Dermis blood vessel endothelial cell (primary cell): ENCODE measurements at regions not wholly inside any gene's neighbourhood (a gene's known extent, or its start where the extent isn't known, plus 50 kb on each side); places are given as distances from the start of the nearest gene placed in this dataset.
A peak's percentile ranks its signal among the peaks of the same experiment; 100 is the strongest.
"Not testable (repeated sequence)": the region's sequence is repeated elsewhere in the genome, so short reads cannot be mapped to it uniquely, and the experiment has no call there.

Source experiments
- DNase-seq: peaks from one replicate; pipeline ENCODE4 v3.0.0; 2010

DNA sequence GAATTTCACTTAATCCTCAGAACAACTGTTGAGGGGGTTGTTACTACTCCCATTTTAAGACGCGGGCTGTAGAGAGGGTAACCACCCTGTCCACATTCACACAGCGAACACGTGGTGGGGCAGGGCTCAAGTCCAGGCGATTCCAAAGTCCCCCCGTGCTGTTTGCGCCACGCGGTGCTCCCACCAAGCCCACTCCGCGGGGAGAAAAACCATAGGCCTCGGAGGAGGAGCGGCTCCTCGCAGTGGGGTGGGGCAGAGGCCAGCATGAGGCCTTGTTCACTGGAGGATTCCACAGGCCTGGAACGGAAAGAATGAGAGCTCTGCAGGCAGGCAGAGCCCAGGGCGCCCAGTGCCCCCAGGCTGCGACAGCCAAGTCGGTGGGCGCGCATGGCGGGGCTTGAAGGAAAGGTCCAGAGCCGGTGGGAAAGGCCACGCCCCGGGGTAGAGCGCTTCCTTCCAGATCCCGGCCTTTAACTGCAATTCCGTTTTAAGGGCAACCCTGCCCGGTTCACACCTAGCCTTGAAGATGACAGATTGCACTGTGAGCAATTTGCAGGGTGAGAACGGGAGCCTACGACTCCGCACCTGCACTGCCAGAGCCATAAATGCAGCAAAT lies 161.8 kb upstream of the TBL1XR1 start:
- DNase-seq, result peak; percentile 64

DNA sequence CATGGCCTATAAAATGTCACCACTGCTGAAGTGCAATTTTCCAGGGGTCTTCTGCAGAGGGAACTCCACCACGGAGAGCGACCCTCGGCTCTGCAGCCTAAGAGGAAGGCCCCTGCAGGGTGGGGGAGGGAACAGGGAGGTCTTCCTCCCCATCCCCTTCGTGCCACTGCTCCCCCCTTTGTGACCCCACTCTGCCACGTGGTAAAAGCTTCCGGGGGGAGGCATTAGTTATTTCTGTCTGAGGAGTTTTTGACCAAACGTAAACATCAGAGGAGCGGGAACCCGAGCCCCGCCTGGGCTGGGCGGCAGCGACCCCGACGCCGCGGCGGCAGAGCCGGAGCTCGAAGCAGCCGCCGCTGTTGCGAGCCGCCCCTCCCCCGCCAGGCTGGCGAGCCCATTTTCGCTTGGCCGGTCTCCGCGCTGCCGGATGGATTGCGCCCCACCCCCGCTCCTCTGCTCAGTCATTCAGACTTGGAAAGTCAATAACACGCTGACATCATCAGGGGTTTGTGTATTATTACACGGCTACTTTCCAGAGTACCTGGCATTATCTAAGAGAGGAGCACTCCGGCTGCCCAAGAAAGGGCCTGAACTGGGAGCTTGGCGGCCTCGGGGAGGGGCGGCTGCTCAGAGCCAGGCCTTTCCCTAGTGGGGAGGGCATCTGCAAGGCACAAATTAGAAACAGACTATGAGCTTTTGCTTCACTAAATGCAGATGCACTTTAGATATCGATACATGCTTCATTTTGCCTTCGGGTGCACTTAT lies 162.5 kb upstream of the TBL1XR1 start:
- peak; percentile 99 for DNase-seq

DNA sequence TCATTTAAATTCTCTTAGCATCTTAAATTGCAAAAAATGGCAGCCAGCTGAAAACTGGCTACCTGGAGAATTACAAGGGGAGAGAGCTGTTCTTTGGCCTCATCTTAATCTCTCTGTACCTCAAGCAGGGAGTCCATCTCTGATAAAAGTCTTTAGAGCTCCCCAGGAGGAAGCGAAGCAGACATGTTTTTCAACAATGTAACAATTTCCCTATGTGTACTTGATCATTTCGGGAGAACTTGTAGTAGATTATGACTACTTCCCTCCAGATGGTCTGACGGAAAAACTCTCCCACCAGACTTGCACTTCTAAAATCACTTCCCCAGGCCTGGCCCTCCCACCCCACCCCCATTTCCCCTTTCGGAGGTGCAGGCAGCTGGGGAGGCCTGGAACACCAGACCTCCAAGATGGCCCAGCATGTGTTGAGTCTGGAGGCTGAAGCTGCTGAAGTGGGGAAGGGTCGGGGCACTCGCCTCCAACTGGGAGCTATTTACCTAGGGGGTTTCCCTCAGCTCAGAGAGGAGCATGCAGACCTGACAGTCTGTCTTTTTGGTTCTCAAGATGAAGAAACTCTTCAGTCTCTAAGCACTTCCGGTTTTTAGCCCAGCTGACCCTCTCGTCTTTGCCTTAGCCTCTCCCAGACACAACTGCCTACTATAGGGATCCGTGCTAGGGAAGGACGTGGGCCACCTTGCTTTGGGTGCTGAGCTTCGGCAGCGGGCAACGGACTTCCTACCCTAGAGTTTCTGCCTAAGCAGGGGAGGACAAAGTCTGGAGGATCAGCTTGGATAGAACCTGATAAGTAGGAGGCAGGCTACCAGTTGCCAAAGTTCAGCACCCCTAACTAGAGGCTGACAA lies 164.0 kb upstream of the TBL1XR1 start:
- DNase-seq, result no peak

DNA sequence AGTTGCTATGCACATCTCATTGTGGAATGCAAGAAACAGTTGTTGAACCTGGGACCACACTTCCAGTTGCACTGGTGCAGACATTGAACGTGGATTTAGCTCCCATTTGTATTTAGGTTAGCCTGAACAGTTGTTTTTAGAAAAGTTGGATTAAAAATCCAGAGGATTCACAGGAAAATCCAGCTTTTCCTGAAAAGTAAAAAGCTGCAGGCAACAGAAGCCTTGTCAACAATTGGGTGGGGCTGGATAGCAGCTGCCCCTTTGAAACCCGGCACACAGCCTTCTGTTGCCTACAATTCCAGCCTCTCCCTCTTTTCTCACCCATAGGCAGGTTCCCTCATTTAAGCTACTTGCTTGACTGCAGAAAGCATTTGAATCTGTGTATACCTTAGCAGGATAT lies 165.3 kb upstream of the TBL1XR1 start:
- DNase-seq, result no peak

GRCh38 chr3:177364236-177364635 lies 167.0 kb upstream of the TBL1XR1 start:
- DNase-seq, result no peak

DNA sequence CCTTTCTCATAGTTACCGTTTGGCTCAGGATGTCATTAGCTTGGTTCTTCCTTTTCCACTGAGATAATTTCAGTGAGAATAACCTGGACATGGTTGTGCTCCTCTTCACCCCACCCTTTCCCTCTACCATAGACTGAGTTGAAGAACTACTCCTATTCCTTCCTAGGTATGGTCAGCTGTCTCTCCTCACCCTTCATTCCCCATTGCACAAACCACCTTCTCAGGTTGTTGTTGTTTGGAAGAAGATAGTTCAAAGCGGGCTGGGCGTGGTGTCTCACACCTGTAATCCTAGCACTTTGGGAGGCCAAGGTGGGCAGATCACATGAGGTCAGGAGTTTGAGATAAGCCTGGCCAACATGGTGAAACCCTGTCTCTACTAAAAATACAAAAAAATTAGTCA lies 168.0 kb upstream of the TBL1XR1 start:
- DNase-seq, result not testable (repeated sequence)

DNA sequence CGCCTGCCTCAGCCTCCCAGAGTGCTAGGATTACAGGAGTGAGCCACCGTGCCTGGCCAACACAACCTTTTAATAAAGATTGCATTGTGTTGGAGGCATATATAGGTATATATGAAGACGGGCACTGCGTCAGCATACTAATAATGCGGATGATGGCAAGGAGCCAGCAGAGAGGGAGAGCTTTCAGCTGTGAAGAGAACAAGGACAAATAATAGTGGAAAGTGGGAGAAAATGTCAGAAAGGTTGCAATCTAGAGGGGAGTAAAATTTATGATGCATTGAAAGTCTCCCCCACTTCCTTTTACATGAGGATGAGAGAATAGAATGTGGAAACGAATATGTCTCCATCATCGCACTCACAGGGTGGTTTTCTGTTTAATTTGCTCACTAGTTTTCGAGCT lies 170.5 kb upstream of the TBL1XR1 start:
- no peak for DNase-seq

- no peak for DNase-seq
Measured at GRCh38 chr3:177370246-177370822, 173.1 kb upstream of the TBL1XR1 start.

- no peak for DNase-seq
Measured at GRCh38 chr3:177371146-177371545, 173.9 kb upstream of the TBL1XR1 start.

DNA sequence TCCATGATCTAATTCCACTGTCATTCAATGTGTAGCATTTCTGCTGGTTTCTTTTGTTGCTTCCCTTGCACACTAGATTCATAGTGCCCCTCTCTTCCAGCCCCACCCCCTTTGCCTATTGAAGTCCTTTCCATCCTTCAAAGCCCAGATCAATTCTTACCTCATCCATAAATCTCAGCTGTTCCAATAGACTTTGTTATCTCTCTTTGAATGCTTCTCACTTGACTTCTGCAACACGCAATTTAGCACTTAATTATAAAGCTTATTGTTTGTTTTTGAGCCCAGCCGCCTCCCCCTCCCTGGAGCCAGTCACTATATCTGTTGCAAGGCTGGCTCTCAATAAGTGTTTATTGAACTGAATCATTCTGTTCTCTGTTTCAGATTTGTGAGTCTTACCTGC lies 174.6 kb upstream of the TBL1XR1 start:
- DNase-seq, result no peak

- no peak for DNase-seq
Measured at GRCh38 chr3:177374323-177374722, 177.0 kb upstream of the TBL1XR1 start.

DNA sequence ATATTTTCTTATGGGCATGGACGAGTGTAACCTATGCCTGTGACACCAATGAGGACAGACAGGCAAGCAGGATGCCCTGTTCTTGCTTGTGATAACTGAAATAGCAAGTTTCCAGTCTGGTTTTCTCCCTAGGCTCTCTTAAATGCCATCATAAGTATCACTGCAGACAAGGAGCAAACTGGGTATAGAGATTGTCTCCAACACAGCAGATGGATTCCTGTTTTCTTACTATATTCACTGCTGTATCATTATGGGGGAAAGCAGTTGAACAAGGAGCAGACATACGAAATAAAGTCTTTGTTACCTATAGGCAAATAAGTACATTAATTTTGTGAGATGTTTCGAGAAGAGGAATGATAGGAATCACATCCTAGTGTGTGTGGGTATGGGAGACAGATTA lies 178.0 kb upstream of the TBL1XR1 start:
- DNase-seq, result no peak

DNA sequence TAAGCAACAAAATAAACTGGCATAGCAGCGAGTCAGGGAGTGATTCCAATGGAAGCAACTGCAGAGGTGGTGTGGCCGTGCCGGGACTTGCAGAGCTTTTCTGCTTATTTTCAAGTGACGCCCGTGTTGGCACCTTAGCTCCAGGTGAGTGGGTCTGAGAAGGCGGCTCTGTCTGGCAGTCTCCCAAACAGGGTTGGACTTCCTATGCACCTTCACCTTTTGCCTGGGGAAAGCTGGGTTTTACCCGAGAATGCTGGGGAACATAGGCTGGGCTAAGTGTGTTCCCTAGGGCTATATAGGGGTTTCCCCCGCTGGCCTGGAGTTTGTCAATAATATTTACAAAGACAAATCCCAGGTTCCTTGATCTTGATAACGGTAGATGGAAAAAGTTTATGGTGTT lies 179.9 kb upstream of the TBL1XR1 start:
- DNase-seq, result no peak

DNA sequence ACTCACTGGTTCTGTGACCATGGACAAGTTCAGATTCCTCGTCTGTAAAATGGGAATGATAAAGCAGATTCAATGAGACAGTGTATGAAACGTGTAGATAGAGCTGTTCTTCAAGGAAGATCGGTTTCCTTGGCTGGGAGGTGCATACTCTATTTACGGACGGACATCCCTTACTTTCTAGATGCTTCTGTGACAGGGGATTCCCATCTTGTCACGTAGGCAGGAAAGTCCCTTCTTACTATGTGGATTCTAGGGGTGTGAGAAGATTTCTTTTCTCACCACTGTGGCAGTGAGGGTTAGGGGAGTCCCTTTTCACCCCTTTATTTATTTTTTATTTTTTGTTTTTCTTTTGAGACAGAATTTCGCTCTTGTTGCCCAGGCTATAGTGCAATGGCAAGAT lies 180.9 kb upstream of the TBL1XR1 start:
- no peak for DNase-seq

- DNase-seq, result no peak
Measured at GRCh38 chr3:177379045-177379444, 181.8 kb upstream of the TBL1XR1 start.

GRCh38 chr3:177381070-177381469 lies 183.8 kb upstream of the TBL1XR1 start:
- DNase-seq, result no peak

DNA sequence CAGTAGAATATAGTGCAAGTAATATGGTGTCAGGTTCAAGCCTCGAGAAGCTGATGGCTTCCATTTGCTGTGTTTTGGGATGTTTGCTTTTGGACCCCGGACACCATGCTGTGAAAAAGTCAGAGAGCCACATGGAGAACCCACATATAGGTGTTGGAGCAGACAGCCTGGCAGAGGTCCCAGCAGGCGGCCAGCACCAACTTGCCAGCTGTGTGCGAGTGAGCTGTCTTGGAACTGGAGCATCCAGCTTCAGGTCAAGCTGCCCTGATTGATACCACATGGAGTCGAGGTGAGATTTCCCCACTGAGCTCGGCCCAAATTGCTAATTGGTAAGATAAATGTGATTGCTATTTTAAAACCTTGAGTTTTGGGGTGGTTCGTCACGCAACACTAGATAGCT lies 185.7 kb upstream of the TBL1XR1 start:
- DNase-seq, result no peak

GRCh38 chr3:177385186-177385585 lies 187.9 kb upstream of the TBL1XR1 start:
- DNase-seq, result no peak

- DNase-seq, result no peak
Measured at GRCh38 chr3:177385831-177386301, 188.6 kb upstream of the TBL1XR1 start.

DNA sequence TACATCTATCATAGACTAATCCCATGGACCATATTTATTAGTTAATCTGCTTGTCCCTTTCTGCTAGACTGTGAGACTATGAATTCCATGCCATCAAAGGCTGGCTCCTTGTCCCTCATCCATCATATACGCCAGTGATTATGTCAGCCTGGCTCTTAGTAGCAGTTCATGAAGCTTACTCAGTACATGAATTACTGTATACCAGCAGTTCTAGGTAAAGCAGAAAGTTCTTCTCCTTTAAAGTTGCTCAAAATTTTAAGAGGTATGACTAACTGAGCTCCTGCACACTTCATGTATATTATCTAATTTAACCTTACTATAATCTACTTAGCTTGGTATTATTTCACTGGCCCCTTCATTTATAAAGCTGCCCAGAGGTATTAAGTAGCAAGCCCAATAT lies 190.9 kb upstream of the TBL1XR1 start:
- no peak for DNase-seq

- DNase-seq, result not testable (repeated sequence)
Measured at GRCh38 chr3:177394231-177395024, 197.1 kb upstream of the TBL1XR1 start.

DNA sequence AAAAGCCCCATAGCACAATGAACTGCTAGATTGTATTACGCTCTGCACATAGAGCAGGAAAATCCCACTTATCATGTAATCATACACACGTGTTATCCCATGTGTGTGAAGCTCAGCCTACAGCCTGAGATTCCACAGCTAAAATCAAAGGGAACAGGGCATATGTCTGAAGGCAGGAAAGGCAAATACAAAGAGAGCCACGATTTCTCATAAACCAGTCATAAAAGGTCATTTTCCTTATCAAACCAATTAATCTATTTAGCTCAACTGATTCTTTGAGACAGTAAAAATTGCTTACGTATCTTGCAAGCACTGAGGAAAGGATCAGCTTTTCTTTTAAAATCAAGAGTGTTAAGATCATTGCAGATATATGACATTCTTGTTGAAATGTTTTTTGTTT lies 199.5 kb upstream of the TBL1XR1 start:
- no peak for DNase-seq
